Astrocyte (in vitro differentiated cells and primary cell): ENCODE measurements at regions not wholly inside any gene's neighbourhood (a gene's known extent, or its start where the extent isn't known, plus 50 kb on each side); places are given as distances from the start of the nearest gene placed in this dataset.

Experiments used
- DNase-seq: peaks from one replicate; pipeline ENCODE4 v3.0.0-alpha.2; 2010; ENCODE audit warnings: low read depth
- FAIRE-seq: peaks from 2 replicates; lab custom pipeline; 2011; peaks lifted over from hg19 to GRCh38; lab: Jason Lieb, UNC
- H2AFZ ChIP-seq: 2 replicates; pipeline ENCODE4 v1.6.0; 2012; ENCODE audit warnings: low read depth, low read length, inconsistent platforms
- H3K27ac ChIP-seq: 2 replicates; pipeline ENCODE4 v1.5.1; 2011; ENCODE audit warnings: low read depth, low read length, inconsistent platforms
- H3K27me3 ChIP-seq: 2 replicates; pipeline ENCODE4 v1.6.0; 2011; ENCODE audit warnings: low read length, inconsistent platforms; ENCODE audit not compliant: insufficient read depth
- H3K36me3 ChIP-seq: 2 replicates; pipeline ENCODE4 v1.5.1; 2011; ENCODE audit warnings: low read length, inconsistent platforms; ENCODE audit not compliant: insufficient read depth
- H3K4me1 ChIP-seq: 2 replicates; pipeline ENCODE4 v1.5.1; 2011; ENCODE audit warnings: low read length, inconsistent platforms; ENCODE audit not compliant: insufficient read depth
- H3K4me2 ChIP-seq: 2 replicates; pipeline ENCODE4 v1.6.0; 2012; ENCODE audit warnings: low read length, inconsistent platforms
- H3K4me3 ChIP-seq: 2 replicates; pipeline ENCODE4 v1.5.1; 2011; ENCODE audit warnings: low read depth, mild to moderate bottlenecking, low read length, inconsistent platforms; ENCODE audit not compliant: insufficient read depth
- H3K79me2 ChIP-seq: 2 replicates; pipeline ENCODE4 v1.6.0; 2012; ENCODE audit warnings: mild to moderate bottlenecking, low read length, inconsistent platforms; ENCODE audit not compliant: insufficient read depth
- H3K9ac ChIP-seq: 2 replicates; pipeline ENCODE4 v1.6.0; 2012; ENCODE audit warnings: mild to moderate bottlenecking, low read length, inconsistent platforms
- H3K9me3 ChIP-seq: 2 replicates; pipeline ENCODE4 v1.5.1; 2012; ENCODE audit warnings: low read depth, mild to moderate bottlenecking, low read length, inconsistent platforms; ENCODE audit not compliant: insufficient read depth
- H4K20me1 ChIP-seq: 2 replicates; pipeline ENCODE4 v1.6.0; 2012; ENCODE audit warnings: low read length, inconsistent platforms; ENCODE audit not compliant: insufficient read depth
- H3K27ac Mint-ChIP-seq: one replicate; pipeline ENCODE4 v1.8.0; 2021; ENCODE audit warnings: mild to moderate bottlenecking, mixed read lengths; ENCODE audit not compliant: unreplicated experiment
- H3K27me3 Mint-ChIP-seq: one replicate; pipeline ENCODE4 v1.8.0; 2021; ENCODE audit warnings: low read depth, mixed read lengths; ENCODE audit not compliant: unreplicated experiment
- H3K36me3 Mint-ChIP-seq: one replicate; pipeline ENCODE4 v1.8.0; 2021; ENCODE audit warnings: low read depth, mixed read lengths; ENCODE audit not compliant: unreplicated experiment
- H3K4me1 Mint-ChIP-seq: one replicate; pipeline ENCODE4 v1.8.0; 2021; ENCODE audit warnings: low read depth, mixed read lengths; ENCODE audit not compliant: unreplicated experiment
- H3K4me3 Mint-ChIP-seq: one replicate; pipeline ENCODE4 v1.8.0; 2021; ENCODE audit warnings: mild to moderate bottlenecking, moderate library complexity, mixed read lengths; ENCODE audit not compliant: unreplicated experiment
- H3K9me3 Mint-ChIP-seq: one replicate; pipeline ENCODE4 v1.8.0; 2021; ENCODE audit warnings: mild to moderate bottlenecking, mixed read lengths; ENCODE audit not compliant: unreplicated experiment
- CTCF ChIP-seq: IDR thresholded peaks from 2 replicates; pipeline ENCODE4 v1.5.1; 2011; ENCODE audit warnings: low read depth, mild to moderate bottlenecking, inconsistent platforms, low read length, moderate library complexity; ENCODE audit not compliant: insufficient read depth
- EZH2 ChIP-seq: IDR thresholded peaks from 2 replicates; pipeline ENCODE4 v1.6.1; 2012; ENCODE audit warnings: mild to moderate bottlenecking, low read length, inconsistent platforms; ENCODE audit not compliant: insufficient read depth

GRCh38 chr2:107393516-107393915 lies 433.2 kb upstream of the RGPD4 start:
- Mint-ChIP-seq H3K27ac (no peak overlapping the region), H3K36me3 (no peaks in the 10 kb centered on the region), H3K4me1 (no peaks in the 10 kb centered on the region), H3K4me3 (no peak overlapping the region), H3K27me3 (no peaks in the 10 kb centered on the region), H3K9me3 (no peaks in the 10 kb centered on the region)
- DNase-seq (no peak), FAIRE-seq (no peak)
- Histone ChIP-seq H3K79me2 (no peaks in the 10 kb centered on the region), H3K27ac (no peak overlapping the region), H3K36me3 (no peaks in the 10 kb centered on the region), H3K4me1 (no peaks in the 10 kb centered on the region), H4K20me1 (no peaks in the 10 kb centered on the region), H3K4me2 (no peak overlapping the region), H3K4me3 (no peak overlapping the region), H3K27me3 (no peaks in the 10 kb centered on the region), H2AFZ (no peak overlapping the region), H3K9ac (no peak overlapping the region), H3K9me3 (no peaks in the 10 kb centered on the region)
- TF ChIP-seq EZH2 (no peak), CTCF (no peak)

DNA sequence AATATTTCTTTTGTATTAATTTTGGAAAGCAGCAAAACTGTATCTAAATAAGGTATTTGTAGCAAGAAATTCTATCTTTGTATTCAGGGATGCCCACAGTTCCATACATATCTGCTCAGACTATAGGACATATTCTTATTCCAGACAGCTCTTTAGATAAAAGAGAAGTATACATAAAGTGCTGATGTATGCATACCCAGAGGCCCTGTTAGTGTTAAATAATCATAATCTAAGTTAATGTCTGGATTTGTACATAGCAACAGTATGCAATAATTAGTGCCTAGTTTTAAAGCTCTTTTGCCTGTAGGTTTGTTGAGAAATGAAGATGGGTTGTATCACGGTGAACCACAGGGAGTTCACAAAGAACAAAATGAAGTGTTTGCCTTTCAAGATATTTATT lies 428.0 kb upstream of the RGPD4 start:
- no peak overlapping the region for H3K4me3 ChIP-seq
- H4K20me1 ChIP-seq: no peaks in the 10 kb centered on the region
- TF ChIP-seq EZH2 (no peak), CTCF (no peak)
- Mint-ChIP-seq H3K27ac (no peak overlapping the region), H3K9me3 (no peaks in the 10 kb centered on the region), H3K36me3 (no peaks in the 10 kb centered on the region), H3K4me1 (no peaks in the 10 kb centered on the region), H3K4me3 (no peak overlapping the region), H3K27me3 (no peaks in the 10 kb centered on the region)
- H3K27me3 ChIP-seq: no peaks in the 10 kb centered on the region
- H3K4me1 ChIP-seq: no peaks in the 10 kb centered on the region
- H3K36me3 ChIP-seq: no peaks in the 10 kb centered on the region
- no peak overlapping the region for H3K27ac ChIP-seq
- no peak overlapping the region for H3K4me2 ChIP-seq
- no peaks in the 10 kb centered on the region for H3K79me2 ChIP-seq
- H2AFZ ChIP-seq: no peak overlapping the region
- H3K9ac ChIP-seq: no peak overlapping the region
- DNase-seq: no peak
- no peaks in the 10 kb centered on the region for H3K9me3 ChIP-seq
- no peak for FAIRE-seq

DNA sequence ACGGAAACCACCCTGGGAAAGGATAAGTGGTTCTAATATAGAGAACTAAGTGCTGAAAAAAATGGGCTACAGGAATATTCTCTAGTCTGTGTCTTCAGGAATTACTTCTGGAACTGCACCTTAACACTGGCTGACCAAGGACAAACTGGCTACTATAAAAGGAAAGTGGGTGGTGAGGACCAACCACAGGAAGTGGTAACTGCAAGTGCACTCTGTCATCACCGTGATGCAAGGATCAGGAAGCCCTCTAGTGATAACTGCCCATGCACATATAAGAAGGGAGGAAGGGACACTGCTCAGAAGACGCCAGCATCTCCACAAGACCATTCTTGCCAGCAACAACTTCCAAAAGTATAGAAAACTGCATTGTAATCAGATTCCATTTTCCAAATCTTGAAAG lies 424.4 kb upstream of the RGPD4 start:
- no peak overlapping the region for H3K4me2 ChIP-seq
- H3K9ac ChIP-seq: no peak overlapping the region
- Mint-ChIP-seq H3K4me3 (no peak overlapping the region), H3K27me3 (no peaks in the 10 kb centered on the region), H3K4me1 (peaks cover 2% of the 10 kb centered on the region), H3K9me3 (no peaks in the 10 kb centered on the region), H3K36me3 (no peaks in the 10 kb centered on the region), H3K27ac (no peak overlapping the region)
- H4K20me1 ChIP-seq: no peaks in the 10 kb centered on the region
- no peaks in the 10 kb centered on the region for H3K79me2 ChIP-seq
- H3K9me3 ChIP-seq: no peaks in the 10 kb centered on the region
- no peak for FAIRE-seq
- no peaks in the 10 kb centered on the region for H3K27me3 ChIP-seq
- no peak overlapping the region for H2AFZ ChIP-seq
- no peaks in the 10 kb centered on the region for H3K4me1 ChIP-seq
- TF ChIP-seq CTCF (no peak), EZH2 (no peak)
- H3K36me3 ChIP-seq: no peaks in the 10 kb centered on the region
- no peak overlapping the region for H3K27ac ChIP-seq
- DNase-seq: no peak
- H3K4me3 ChIP-seq: no peak overlapping the region
